GM04503 (cell line): ENCODE measurements at regions not wholly inside any gene's neighbourhood (a gene's known extent, or its start where the extent isn't known, plus 50 kb on each side); places are given as distances from the start of the nearest gene placed in this dataset.
A peak's percentile ranks its signal among the peaks of the same experiment; 100 is the strongest.
"Not testable (repeated sequence)": the region's sequence is repeated elsewhere in the genome, so short reads cannot be mapped to it uniquely, and the experiment has no call there.

ENCODE experiments used
- DNase-seq: peaks from one replicate; pipeline ENCODE4 v3.0.0-alpha.2; 2012; ENCODE audit warnings: low read depth

GRCh38 chr9:107569174-107569573 lies 79.6 kb upstream of the KLF4 start:
- DNase-seq = no peak

- not testable (repeated sequence) for DNase-seq
These were observed 78.8 kb upstream of the KLF4 start for GRCh38 chr9:107568406-107568805.

GRCh38 chr9:107567462-107567861 lies 77.9 kb upstream of the KLF4 start:
- DNase-seq = no peak

- no peak for DNase-seq
These were observed 77.1 kb upstream of the KLF4 start for GRCh38 chr9:107566611-107567061.

- no peak for DNase-seq
These were observed 73.2 kb upstream of the KLF4 start for GRCh38 chr9:107562798-107563197.

- no peak for DNase-seq
These were observed 70.0 kb upstream of the KLF4 start for GRCh38 chr9:107559494-107560086.

- DNase-seq = no peak
These were observed 67.8 kb upstream of the KLF4 start for GRCh38 chr9:107557236-107557990.

GRCh38 chr9:107554636-107555035 lies 65.1 kb upstream of the KLF4 start:
- DNase-seq = no peak

GRCh38 chr9:107548298-107549142 lies 59.0 kb upstream of the KLF4 start:
- DNase-seq = peak; percentile 80

- DNase-seq = no peak
These were observed 58.3 kb upstream of the KLF4 start for GRCh38 chr9:107547772-107548297.

- no peak for DNase-seq
These were observed 57.7 kb upstream of the KLF4 start for GRCh38 chr9:107547303-107547702.

- DNase-seq = no peak
These were observed 57.3 kb upstream of the KLF4 start for GRCh38 chr9:107546859-107547258.

GRCh38 chr9:107545036-107545435 lies 55.5 kb upstream of the KLF4 start:
- DNase-seq = no peak

- DNase-seq = no peak
These were observed 53.0 kb upstream of the KLF4 start for GRCh38 chr9:107542411-107543157.

- DNase-seq = no peak
These were observed 52.0 kb upstream of the KLF4 start for GRCh38 chr9:107541523-107541922.

GRCh38 chr9:107540164-107540561 lies 50.6 kb upstream of the KLF4 start:
- DNase-seq = no peak

GRCh38 chr9:107539427-107540163 lies 50.0 kb upstream of the KLF4 start:
- DNase-seq = no peak
